GM06990 (cell line): ENCODE measurements at regions not wholly inside any gene's neighbourhood (a gene's known extent, or its start where the extent isn't known, plus 50 kb on each side); places are given as distances from the start of the nearest gene placed in this dataset.

Source experiments
- DNase-seq: peaks from one replicate; pipeline ENCODE4 v3.0.0-alpha.2; 2011; ENCODE audit not compliant: insufficient read length; ENCODE audit errors: extremely low read depth
- H3K27me3 ChIP-seq: replicated peaks from 2 replicates; pipeline ENCODE4 v1.6.0; 2011; ENCODE audit warnings: low read length; ENCODE audit not compliant: control insufficient read depth, insufficient read depth
- H3K36me3 ChIP-seq: 2 replicates; pipeline ENCODE4 v1.5.1; 2011; ENCODE audit warnings: low read length; ENCODE audit not compliant: control insufficient read depth, insufficient read depth
- H3K4me3 ChIP-seq: replicated peaks from 2 replicates; pipeline ENCODE4 v1.5.1; 2011; ENCODE audit warnings: low read depth, mild to moderate bottlenecking, control low read depth, low read length
- CTCF ChIP-seq: IDR thresholded peaks from 2 replicates; pipeline ENCODE4 v1.5.1; 2011; ENCODE audit warnings: low read length, control low read depth, mild to moderate bottlenecking, inconsistent platforms; ENCODE audit not compliant: insufficient read depth, poor library complexity, severe bottlenecking

- Histone ChIP-seq H3K4me3 (no peak overlapping the region), H3K27me3 (no peaks in the 10 kb centered on the region), H3K36me3 (no peaks in the 10 kb centered on the region)
- TF ChIP-seq CTCF: no peak
- DNase-seq: no peak
These were observed 983.4 kb downstream of the CCSER2 start for GRCh38 chr10:85311613-85312337.

GRCh38 chr10:85315657-85316056, 987.3 kb downstream of the CCSER2 start:
- Histone ChIP-seq H3K27me3 (no peaks in the 10 kb centered on the region; the same call in 1 of the 2 replicates), H3K36me3 (no peaks in the 10 kb centered on the region), H3K4me3 (no peak overlapping the region)
- DNase-seq: no peak
- no peak for TF ChIP-seq CTCF

DNA sequence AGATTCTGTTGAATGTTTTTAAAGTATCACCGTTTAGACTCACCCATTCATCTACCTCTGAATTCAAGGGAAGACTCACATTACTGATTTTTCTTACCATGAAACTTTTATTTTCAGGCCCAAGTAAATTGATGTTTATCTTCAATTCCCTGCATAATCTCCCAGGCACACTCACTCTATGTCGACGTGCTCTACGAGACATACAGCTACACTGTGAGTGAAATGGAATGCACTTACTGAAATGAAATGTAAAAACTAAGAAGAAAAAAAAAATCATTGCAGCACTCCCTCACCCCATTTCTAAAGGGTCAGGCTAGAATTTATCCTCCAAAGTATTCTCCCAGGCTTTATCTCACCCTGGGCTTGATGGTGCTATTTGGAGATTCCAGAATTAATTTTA, 987.9 kb downstream of the CCSER2 start:
- no peak for DNase-seq
- TF ChIP-seq CTCF: no peak
- H3K4me3 ChIP-seq: no peak overlapping the region
- no peaks in the 10 kb centered on the region for H3K36me3 ChIP-seq
- H3K27me3 ChIP-seq: no peaks in the 10 kb centered on the region; the same call in 1 of the 2 replicates

GRCh38 chr10:85317827-85318226, 989.4 kb downstream of the CCSER2 start:
- Histone ChIP-seq H3K4me3 (no peak overlapping the region), H3K36me3 (no peaks in the 10 kb centered on the region), H3K27me3 (no peaks in the 10 kb centered on the region; the same call in 1 of the 2 replicates)
- peak; percentile 46 for TF ChIP-seq CTCF
- DNase-seq: no peak

GRCh38 chr10:85318809-85319807, 990.7 kb downstream of the CCSER2 start:
- no peak overlapping the region for H3K4me3 ChIP-seq
- no peak for TF ChIP-seq CTCF
- H3K36me3 ChIP-seq: no peaks in the 10 kb centered on the region
- DNase-seq: no peak
- no peaks in the 10 kb centered on the region; the same call in 1 of the 2 replicates for H3K27me3 ChIP-seq
